H9 (cell line): ENCODE measurements at regions not wholly inside any gene's neighbourhood (a gene's known extent, or its start where the extent isn't known, plus 50 kb on each side); places are given as distances from the start of the nearest gene placed in this dataset.

Source experiments
- DNase-seq: peaks from one replicate; pipeline ENCODE4 v3.0.0-alpha.2; 2017
- H2AFZ ChIP-seq: one replicate; pipeline ENCODE4 v1.6.1; 2013; ENCODE audit warnings: mild to moderate bottlenecking, low read length, control low read depth, moderate library complexity
- H2AK5ac ChIP-seq: 2 replicates; pipeline ENCODE4 v1.6.1; 2013; ENCODE audit warnings: low read length, control low read depth, mixed read lengths; ENCODE audit not compliant: insufficient read length
- H2BK120ac ChIP-seq: one replicate; pipeline ENCODE4 v1.6.1; 2013; ENCODE audit warnings: low read depth, mild to moderate bottlenecking, low read length, control low read depth, inconsistent platforms; ENCODE audit not compliant: poor library complexity, severe bottlenecking
- H2BK12ac ChIP-seq: 2 replicates; pipeline ENCODE4 v1.6.1; 2013; ENCODE audit warnings: low read length, control low read depth, mixed read lengths, low read depth; ENCODE audit not compliant: insufficient read length
- H2BK15ac ChIP-seq: 2 replicates; pipeline ENCODE4 v1.6.1; 2013; ENCODE audit warnings: low read depth, low read length, control low read depth
- H2BK20ac ChIP-seq: one replicate; pipeline ENCODE4 v1.6.1; 2013; ENCODE audit warnings: low read depth, mild to moderate bottlenecking, low read length, control low read depth, inconsistent platforms; ENCODE audit not compliant: poor library complexity, severe bottlenecking
- H2BK5ac ChIP-seq: 2 replicates; pipeline ENCODE4 v1.6.1; 2013; ENCODE audit warnings: low read length, control low read depth, mixed read lengths; ENCODE audit not compliant: insufficient read length
- H3K14ac ChIP-seq: 2 replicates; pipeline ENCODE4 v1.6.1; 2013; ENCODE audit warnings: low read length, control low read depth; ENCODE audit not compliant: insufficient read depth
- H3K18ac ChIP-seq: 2 replicates; pipeline ENCODE4 v1.6.1; 2013; ENCODE audit warnings: low read depth, mild to moderate bottlenecking, mixed read lengths, low read length, control low read depth; ENCODE audit not compliant: insufficient read length
- H3K23ac ChIP-seq: 2 replicates; pipeline ENCODE4 v1.6.1; 2013; ENCODE audit warnings: low read length, control low read depth, mixed read lengths, low read depth; ENCODE audit not compliant: insufficient read length
- H3K23me2 ChIP-seq: 2 replicates; pipeline ENCODE4 v1.6.1; 2013; ENCODE audit warnings: low read depth, mild to moderate bottlenecking, mixed read lengths, low read length, control low read depth; ENCODE audit not compliant: insufficient read length, poor library complexity, severe bottlenecking
- H3K27ac ChIP-seq: 2 replicates; pipeline ENCODE4 v1.5.1; 2013; ENCODE audit warnings: low read length, control low read depth, mixed read lengths, low read depth; ENCODE audit not compliant: insufficient read length
- H3K27me3 ChIP-seq: 2 replicates; pipeline ENCODE4 v1.6.1; 2013; ENCODE audit warnings: low read length, control low read depth, inconsistent platforms; ENCODE audit not compliant: insufficient read depth
- H3K4ac ChIP-seq: 2 replicates; pipeline ENCODE4 v1.6.1; 2013; ENCODE audit warnings: low read depth, mild to moderate bottlenecking, control low read depth, inconsistent platforms, low read length, moderate library complexity
- H3K4me1 ChIP-seq: 2 replicates; pipeline ENCODE4 v1.6.1; 2013; ENCODE audit warnings: low read length, control low read depth, inconsistent platforms; ENCODE audit not compliant: insufficient read depth
- H3K4me2 ChIP-seq: 2 replicates; pipeline ENCODE4 v1.6.1; 2013; ENCODE audit warnings: low read length, control low read depth, mixed read lengths; ENCODE audit not compliant: insufficient read length, insufficient read depth
- H3K56ac ChIP-seq: 2 replicates; pipeline ENCODE4 v1.6.1; 2013; ENCODE audit warnings: low read depth, mild to moderate bottlenecking, mixed read lengths, low read length, control low read depth; ENCODE audit not compliant: insufficient read length
- H3K79me1 ChIP-seq: 2 replicates; pipeline ENCODE4 v1.6.1; 2013; ENCODE audit warnings: low read depth, mild to moderate bottlenecking, moderate library complexity, low read length, control low read depth, inconsistent platforms; ENCODE audit not compliant: insufficient read depth, poor library complexity, severe bottlenecking
- H3K79me2 ChIP-seq: 2 replicates; pipeline ENCODE4 v1.6.1; 2013; ENCODE audit warnings: low read length, control low read depth, inconsistent platforms; ENCODE audit not compliant: insufficient read depth
- H3K9ac ChIP-seq: 2 replicates; pipeline ENCODE4 v1.6.1; 2013; ENCODE audit warnings: low read length, control low read depth, mixed read lengths; ENCODE audit not compliant: insufficient read length; ENCODE audit errors: extremely low read depth
- H3K9me3 ChIP-seq: one replicate; pipeline ENCODE4 v1.6.1; 2013; ENCODE audit warnings: low read depth, low read length, inconsistent platforms; ENCODE audit not compliant: control insufficient read depth
- H3T11ph ChIP-seq: one replicate; pipeline ENCODE4 v1.6.1; 2013; ENCODE audit warnings: mild to moderate bottlenecking, low read length, control low read depth, inconsistent platforms
- H4K20me1 ChIP-seq: one replicate; pipeline ENCODE4 v1.6.1; 2013; ENCODE audit not compliant: control insufficient read depth, insufficient read length, insufficient read depth
- H4K5ac ChIP-seq: 2 replicates; pipeline ENCODE4 v1.6.1; 2013; ENCODE audit warnings: low read depth, mild to moderate bottlenecking, mixed read lengths, low read length, control low read depth; ENCODE audit not compliant: insufficient read length
- H4K8ac ChIP-seq: replicated peaks from 2 replicates; pipeline ENCODE4 v1.6.1; 2013; ENCODE audit warnings: low read length, control low read depth, mixed read lengths, low read depth; ENCODE audit not compliant: insufficient read length
- H4K91ac ChIP-seq: 2 replicates; pipeline ENCODE4 v1.6.1; 2013; ENCODE audit warnings: low read depth, mild to moderate bottlenecking, moderate library complexity, mixed read lengths, low read length, control low read depth; ENCODE audit not compliant: insufficient read length
- H3K27ac Mint-ChIP-seq, 3 experiments: 2 replicates in 2 of 3; 3 replicates in 1 of 3; pipeline ENCODE4 v1.8.0; 2020 to 2021; ENCODE audit warnings: mixed read lengths in 3 of 3, mild to moderate bottlenecking in 1 of 3, moderate library complexity in 1 of 3
- H3K27me3 Mint-ChIP-seq: 2 replicates; pipeline ENCODE4 v1.8.0; 2021; ENCODE audit warnings: low read depth, mild to moderate bottlenecking, moderate library complexity, mixed read lengths
- H3K36me3 Mint-ChIP-seq, 3 experiments: 2 replicates in 2 of 3; 3 replicates in 1 of 3; pipeline ENCODE4 v1.8.0; 2020 to 2021; ENCODE audit warnings: low read depth in 3 of 3, mixed read lengths in 3 of 3; ENCODE audit not compliant: insufficient read depth in 1 of 3
- H3K4me1 Mint-ChIP-seq, 2 experiments: 2 replicates each; pipeline ENCODE4 v1.8.0; 2020; ENCODE audit warnings: mixed read lengths in 2 of 2
- H3K4me3 Mint-ChIP-seq, 2 experiments: 2 replicates in 1 of 2; 3 replicates in 1 of 2; pipeline ENCODE4 v1.8.0; 2020 to 2021; ENCODE audit warnings: mild to moderate bottlenecking in 2 of 2, mixed read lengths in 2 of 2, moderate library complexity in 1 of 2
- H3K9me3 Mint-ChIP-seq, 2 experiments: 2 replicates in 1 of 2; 3 replicates in 1 of 2; pipeline ENCODE4 v1.8.0; 2020; ENCODE audit warnings: mild to moderate bottlenecking in 2 of 2, mixed read lengths in 2 of 2, moderate library complexity in 1 of 2
- CTCF ChIP-seq: fragments of 200-600 bp; sonication (generic); conservative IDR thresholded peaks from 3 replicates; pipeline ENCODE4 v1.8.0; 2021; ENCODE audit warnings: antibody characterized with exemption, mild to moderate bottlenecking
- WGBS: extraction: QIAGEN DNeasy Blood & Tissue Kit; methylation state at CpG from one replicate; pipeline ENCODE4 v1.1.7; 2013; ENCODE audit warnings: missing lambda C conversion rate, low lambda C conversion rate, mixed read lengths; ENCODE audit not compliant: insufficient read length; ENCODE audit errors: extremely low coverage; 5-methylcytosine and 5-hydroxymethylcytosine counted together

GRCh38 chr11:24206511-24206910 is 290.3 kb upstream of the LUZP2 start:
- no peak overlapping the region for H3K4me2 ChIP-seq
- no peak overlapping the region for H2AFZ ChIP-seq
- no peaks in the 10 kb centered on the region for H4K20me1 ChIP-seq
- Mint-ChIP-seq H3K36me3 (no peaks in the 10 kb centered on the region), H3K27ac (no peak overlapping the region), H3K4me1 (no peaks in the 10 kb centered on the region), H3K9me3 (no peaks in the 10 kb centered on the region), H3K4me3 (no peak overlapping the region), H3K27me3 (no peaks in the 10 kb centered on the region)
- no peak overlapping the region for H2BK20ac ChIP-seq
- no peak overlapping the region for H3K56ac ChIP-seq
- no peaks in the 10 kb centered on the region for H3K23me2 ChIP-seq
- no peak overlapping the region for H3K4ac ChIP-seq
- no peak overlapping the region for H3K14ac ChIP-seq
- DNase-seq = no peak
- no peak overlapping the region for H2BK15ac ChIP-seq
- no peaks in the 10 kb centered on the region for H3K27me3 ChIP-seq
- no peak overlapping the region for H3K18ac ChIP-seq
- no peak overlapping the region for H3K9ac ChIP-seq
- no peak overlapping the region for H4K5ac ChIP-seq
- no peak overlapping the region for H4K8ac ChIP-seq
- H2AK5ac ChIP-seq = no peak overlapping the region
- H3K9me3 ChIP-seq = no peaks in the 10 kb centered on the region
- H2BK5ac ChIP-seq = no peak overlapping the region
- no CpG with 5 or more reads among the region's 1 CpG for WGBS
- H2BK12ac ChIP-seq = no peak overlapping the region
- no peak overlapping the region for H3K23ac ChIP-seq
- TF ChIP-seq CTCF = no peak
- no peak overlapping the region for H3K27ac ChIP-seq
- H3K79me2 ChIP-seq = no peaks in the 10 kb centered on the region
- no peak overlapping the region for H2BK120ac ChIP-seq
- H4K91ac ChIP-seq = no peak overlapping the region
- no peaks in the 10 kb centered on the region for H3K79me1 ChIP-seq
- H3K4me1 ChIP-seq = no peaks in the 10 kb centered on the region
- no peak overlapping the region for H3T11ph ChIP-seq
